Neural progenitor cell (in vitro differentiated cells): ENCODE measurements at regions not wholly inside any gene's neighbourhood (a gene's known extent, or its start where the extent isn't known, plus 50 kb on each side); places are given as distances from the start of the nearest gene placed in this dataset.

Experiments
- DNase-seq: peaks from one replicate; pipeline ENCODE4 v3.0.0-alpha.2; 2016; ENCODE audit warnings: low spot score
- H2AFZ ChIP-seq: fragments of 200-600 bp; sonication (generic); replicated peaks from 2 replicates; pipeline ENCODE4 v1.6.1; 2016; ENCODE audit warnings: antibody characterized with exemption
- H3F3A ChIP-seq: fragments of 200-600 bp; sonication (generic); 2 replicates; pipeline ENCODE4 v1.6.1; 2016; ENCODE audit warnings: antibody characterized with exemption, low read depth
- H3K27ac ChIP-seq: fragments of 200-600 bp; sonication (generic); 2 replicates; pipeline ENCODE4 v1.5.1; 2016; ENCODE audit warnings: mild to moderate bottlenecking
- H3K27me3 ChIP-seq: fragments of 200-600 bp; sonication (generic); 2 replicates; pipeline ENCODE4 v1.6.1; 2016; ENCODE audit warnings: mild to moderate bottlenecking, moderate library complexity
- H3K36me3 ChIP-seq: fragments of 200-600 bp; sonication (generic); 2 replicates; pipeline ENCODE4 v1.5.1; 2016
- H3K4me1 ChIP-seq: fragments of 200-600 bp; sonication (generic); 2 replicates; pipeline ENCODE4 v1.6.1; 2016; ENCODE audit warnings: mixed run types
- H3K4me2 ChIP-seq: fragments of 200-600 bp; sonication (generic); 2 replicates; pipeline ENCODE4 v1.6.1; 2016
- H3K4me3 ChIP-seq: fragments of 200-600 bp; sonication (generic); 2 replicates; pipeline ENCODE4 v1.5.1; 2016
- H3K79me2 ChIP-seq: fragments of 200-600 bp; sonication (generic); 2 replicates; pipeline ENCODE4 v1.6.1; 2016; ENCODE audit warnings: low read depth
- H3K9ac ChIP-seq: fragments of 200-600 bp; sonication (generic); 2 replicates; pipeline ENCODE4 v1.6.1; 2016
- H3K9me3 ChIP-seq: fragments of 200-600 bp; sonication (generic); 2 replicates; pipeline ENCODE4 v1.5.1; 2016; ENCODE audit warnings: low read depth
- H4K20me1 ChIP-seq: fragments of 200-600 bp; sonication (generic); 2 replicates; pipeline ENCODE4 v1.6.1; 2016; ENCODE audit warnings: low read depth
- H3K27ac Mint-ChIP-seq: 3 replicates; pipeline ENCODE4 v1.8.0; 2021; ENCODE audit warnings: mixed read lengths
- H3K27me3 Mint-ChIP-seq: 2 replicates; pipeline ENCODE4 v1.8.0; 2022; ENCODE audit warnings: low read depth, mild to moderate bottlenecking, inconsistent platforms, moderate library complexity, mixed read lengths; ENCODE audit not compliant: insufficient read depth
- H3K36me3 Mint-ChIP-seq: 3 replicates; pipeline ENCODE4 v1.8.0; 2021; ENCODE audit warnings: mixed read lengths
- H3K4me1 Mint-ChIP-seq: 3 replicates; pipeline ENCODE4 v1.8.0; 2021; ENCODE audit warnings: mixed read lengths
- H3K4me3 Mint-ChIP-seq: 3 replicates; pipeline ENCODE4 v1.8.0; 2021; ENCODE audit warnings: mild to moderate bottlenecking, moderate library complexity, mixed read lengths
- H3K9me3 Mint-ChIP-seq: 3 replicates; pipeline ENCODE4 v1.8.0; 2020; ENCODE audit warnings: mixed read lengths
- CTCF ChIP-seq: fragments of 200-600 bp; sonication (generic); IDR thresholded peaks from 2 replicates; pipeline ENCODE4 v1.5.1; 2017; ENCODE audit warnings: antibody characterized with exemption, mild to moderate bottlenecking
- EZH2 ChIP-seq: fragments of 200-600 bp; sonication (generic); IDR thresholded peaks from 2 replicates; pipeline ENCODE4 v1.6.1; 2017; ENCODE audit warnings: antibody characterized with exemption, mild to moderate bottlenecking, moderate library complexity
- EZH2phosphoT487 ChIP-seq: fragments of 200-600 bp; sonication (generic); IDR thresholded peaks from 2 replicates; pipeline ENCODE4 v1.6.1; 2017; ENCODE audit warnings: antibody characterized with exemption

GRCh38 chr2:15724235-15724634 lies 132.6 kb downstream of the DDX1 start:
- Histone ChIP-seq H3K27me3 (no peaks in the 10 kb centered on the region), H3K4me2 (no peak overlapping the region), H3K4me3 (no peak overlapping the region), H3K9me3 (no peaks in the 10 kb centered on the region), H2AFZ (no peak overlapping the region), H3F3A (no peaks in the 10 kb centered on the region), H3K36me3 (no peaks in the 10 kb centered on the region), H3K27ac (no peak overlapping the region), H4K20me1 (no peaks in the 10 kb centered on the region), H3K4me1 (peaks cover 8% of the 10 kb centered on the region), H3K79me2 (no peaks in the 10 kb centered on the region), H3K9ac (no peak overlapping the region)
- Mint-ChIP-seq H3K9me3 (peaks cover 5% of the 10 kb centered on the region), H3K4me3 (no peak overlapping the region), H3K27me3 (peaks cover 8% of the 10 kb centered on the region), H3K4me1 (peaks cover 26% of the 10 kb centered on the region), H3K27ac (no peak overlapping the region), H3K36me3 (no peaks in the 10 kb centered on the region)
- no peak for TF ChIP-seq CTCF
- TF ChIP-seq EZH2phosphoT487 = no peak
- TF ChIP-seq EZH2 = no peak
- DNase-seq = no peak

- Mint-ChIP-seq H3K9me3 (peaks cover 5% of the 10 kb centered on the region), H3K4me1 (peaks cover 27% of the 10 kb centered on the region), H3K27me3 (peaks cover 10% of the 10 kb centered on the region), H3K27ac (peak overlapping the region; percentile 79), H3K4me3 (no peak overlapping the region), H3K36me3 (no peaks in the 10 kb centered on the region)
- TF ChIP-seq CTCF = no peak
- TF ChIP-seq EZH2 = no peak
- no peaks in the 10 kb centered on the region for H3K36me3 ChIP-seq
- no peak for DNase-seq
- no peaks in the 10 kb centered on the region for H3F3A ChIP-seq
- no peak overlapping the region for H3K4me2 ChIP-seq
- H4K20me1 ChIP-seq = no peaks in the 10 kb centered on the region
- H3K9ac ChIP-seq = no peak overlapping the region
- H3K4me3 ChIP-seq = no peak overlapping the region
- peaks cover 8% of the 10 kb centered on the region for H3K4me1 ChIP-seq
- H3K27ac ChIP-seq = no peak overlapping the region
- no peak overlapping the region for H2AFZ ChIP-seq
- H3K27me3 ChIP-seq = no peaks in the 10 kb centered on the region
- H3K9me3 ChIP-seq = no peaks in the 10 kb centered on the region
- H3K79me2 ChIP-seq = no peaks in the 10 kb centered on the region
Measured at GRCh38 chr2:15725101-15725781, 133.6 kb downstream of the DDX1 start.

GRCh38 chr2:15725782-15726112 lies 134.1 kb downstream of the DDX1 start:
- Mint-ChIP-seq H3K9me3 (peaks cover 5% of the 10 kb centered on the region), H3K27ac (peak overlapping the region; percentile 66), H3K4me3 (no peak overlapping the region), H3K4me1 (peaks cover 32% of the 10 kb centered on the region), H3K27me3 (peaks cover 10% of the 10 kb centered on the region), H3K36me3 (no peaks in the 10 kb centered on the region)
- no peaks in the 10 kb centered on the region for H3K9me3 ChIP-seq
- no peak overlapping the region for H2AFZ ChIP-seq
- no peak for TF ChIP-seq CTCF
- TF ChIP-seq EZH2phosphoT487 = no peak
- TF ChIP-seq EZH2 = no peak
- DNase-seq = no peak
- no peaks in the 10 kb centered on the region for H3K36me3 ChIP-seq
- H3K9ac ChIP-seq = no peak overlapping the region
- no peak overlapping the region for H3K4me2 ChIP-seq
- no peaks in the 10 kb centered on the region for H4K20me1 ChIP-seq
- no peaks in the 10 kb centered on the region for H3K27me3 ChIP-seq
- no peak overlapping the region for H3K27ac ChIP-seq
- no peaks in the 10 kb centered on the region for H3F3A ChIP-seq
- no peaks in the 10 kb centered on the region for H3K79me2 ChIP-seq
- peaks cover 8% of the 10 kb centered on the region for H3K4me1 ChIP-seq
- no peak overlapping the region for H3K4me3 ChIP-seq
